ENCODE measurements at regions not wholly inside any gene's neighbourhood (a gene's known extent, or its start where the extent isn't known, plus 50 kb on each side); places are given as distances from the start of the nearest gene placed in this dataset.

DNA sequence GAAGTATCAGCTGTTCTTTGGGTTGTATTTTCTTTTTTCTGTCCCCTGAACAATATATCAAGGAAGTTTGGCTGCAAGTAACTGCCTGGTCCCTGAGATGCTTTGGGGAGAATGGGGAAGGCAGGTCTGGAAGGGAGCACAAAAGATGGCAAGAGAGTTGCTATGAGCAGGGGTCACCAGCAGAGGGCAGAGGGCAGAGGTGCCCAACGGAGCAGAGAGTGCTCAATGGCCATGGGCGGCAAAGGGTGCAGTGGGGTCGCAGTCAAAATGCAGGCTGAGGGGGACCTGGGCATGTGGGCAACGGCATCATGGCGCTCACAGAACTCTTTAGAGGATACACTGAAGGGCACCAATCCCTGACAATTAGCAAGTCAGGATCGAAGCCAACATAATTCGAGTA, 107.7 kb upstream of the ATP8B1 start:
- TF ChIP-seq RAD21 (IDR thresholded peaks at IDR 0.05; ENCODE audit: low read length) (no peak), JUND (IDR thresholded peaks at IDR 0.05) (no peak), YY1 (IDR thresholded peaks at IDR 0.05; ENCODE audit: low read depth) (no peak), POLR2AphosphoS5 (IDR thresholded peaks at IDR 0.05; ENCODE audit: low read depth, low read length) (no peak), ELF1 (IDR thresholded peaks at IDR 0.05) (no peak), RCOR1 (IDR thresholded peaks at IDR 0.05; ENCODE audit: low read length) (no peak), RXRA (IDR thresholded peaks at IDR 0.05; ENCODE audit: borderline replicate concordance, low read depth) (no peak)
- TF ChIP-seq, protein P1, sequence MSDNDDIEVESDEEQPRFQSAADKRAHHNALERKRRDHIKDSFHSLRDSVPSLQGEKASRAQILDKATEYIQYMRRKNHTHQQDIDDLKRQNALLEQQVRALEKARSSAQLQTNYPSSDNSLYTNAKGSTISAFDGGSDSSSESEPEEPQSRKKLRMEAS (IDR thresholded peaks at IDR 0.05; ENCODE audit: low read depth), result no peak
- TF ChIP-seq, protein P2, sequence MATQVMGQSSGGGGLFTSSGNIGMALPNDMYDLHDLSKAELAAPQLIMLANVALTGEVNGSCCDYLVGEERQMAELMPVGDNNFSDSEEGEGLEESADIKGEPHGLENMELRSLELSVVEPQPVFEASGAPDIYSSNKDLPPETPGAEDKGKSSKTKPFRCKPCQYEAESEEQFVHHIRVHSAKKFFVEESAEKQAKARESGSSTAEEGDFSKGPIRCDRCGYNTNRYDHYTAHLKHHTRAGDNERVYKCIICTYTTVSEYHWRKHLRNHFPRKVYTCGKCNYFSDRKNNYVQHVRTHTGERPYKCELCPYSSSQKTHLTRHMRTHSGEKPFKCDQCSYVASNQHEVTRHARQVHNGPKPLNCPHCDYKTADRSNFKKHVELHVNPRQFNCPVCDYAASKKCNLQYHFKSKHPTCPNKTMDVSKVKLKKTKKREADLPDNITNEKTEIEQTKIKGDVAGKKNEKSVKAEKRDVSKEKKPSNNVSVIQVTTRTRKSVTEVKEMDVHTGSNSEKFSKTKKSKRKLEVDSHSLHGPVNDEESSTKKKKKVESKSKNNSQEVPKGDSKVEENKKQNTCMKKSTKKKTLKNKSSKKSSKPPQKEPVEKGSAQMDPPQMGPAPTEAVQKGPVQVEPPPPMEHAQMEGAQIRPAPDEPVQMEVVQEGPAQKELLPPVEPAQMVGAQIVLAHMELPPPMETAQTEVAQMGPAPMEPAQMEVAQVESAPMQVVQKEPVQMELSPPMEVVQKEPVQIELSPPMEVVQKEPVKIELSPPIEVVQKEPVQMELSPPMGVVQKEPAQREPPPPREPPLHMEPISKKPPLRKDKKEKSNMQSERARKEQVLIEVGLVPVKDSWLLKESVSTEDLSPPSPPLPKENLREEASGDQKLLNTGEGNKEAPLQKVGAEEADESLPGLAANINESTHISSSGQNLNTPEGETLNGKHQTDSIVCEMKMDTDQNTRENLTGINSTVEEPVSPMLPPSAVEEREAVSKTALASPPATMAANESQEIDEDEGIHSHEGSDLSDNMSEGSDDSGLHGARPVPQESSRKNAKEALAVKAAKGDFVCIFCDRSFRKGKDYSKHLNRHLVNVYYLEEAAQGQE (IDR thresholded peaks at IDR 0.05; ENCODE audit: low read depth, low read length), result no peak
- TF ChIP-seq, protein P3, sequence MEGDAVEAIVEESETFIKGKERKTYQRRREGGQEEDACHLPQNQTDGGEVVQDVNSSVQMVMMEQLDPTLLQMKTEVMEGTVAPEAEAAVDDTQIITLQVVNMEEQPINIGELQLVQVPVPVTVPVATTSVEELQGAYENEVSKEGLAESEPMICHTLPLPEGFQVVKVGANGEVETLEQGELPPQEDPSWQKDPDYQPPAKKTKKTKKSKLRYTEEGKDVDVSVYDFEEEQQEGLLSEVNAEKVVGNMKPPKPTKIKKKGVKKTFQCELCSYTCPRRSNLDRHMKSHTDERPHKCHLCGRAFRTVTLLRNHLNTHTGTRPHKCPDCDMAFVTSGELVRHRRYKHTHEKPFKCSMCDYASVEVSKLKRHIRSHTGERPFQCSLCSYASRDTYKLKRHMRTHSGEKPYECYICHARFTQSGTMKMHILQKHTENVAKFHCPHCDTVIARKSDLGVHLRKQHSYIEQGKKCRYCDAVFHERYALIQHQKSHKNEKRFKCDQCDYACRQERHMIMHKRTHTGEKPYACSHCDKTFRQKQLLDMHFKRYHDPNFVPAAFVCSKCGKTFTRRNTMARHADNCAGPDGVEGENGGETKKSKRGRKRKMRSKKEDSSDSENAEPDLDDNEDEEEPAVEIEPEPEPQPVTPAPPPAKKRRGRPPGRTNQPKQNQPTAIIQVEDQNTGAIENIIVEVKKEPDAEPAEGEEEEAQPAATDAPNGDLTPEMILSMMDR (IDR thresholded peaks at IDR 0.05), result peak; percentile 39
- TF ChIP-seq, protein P4, sequence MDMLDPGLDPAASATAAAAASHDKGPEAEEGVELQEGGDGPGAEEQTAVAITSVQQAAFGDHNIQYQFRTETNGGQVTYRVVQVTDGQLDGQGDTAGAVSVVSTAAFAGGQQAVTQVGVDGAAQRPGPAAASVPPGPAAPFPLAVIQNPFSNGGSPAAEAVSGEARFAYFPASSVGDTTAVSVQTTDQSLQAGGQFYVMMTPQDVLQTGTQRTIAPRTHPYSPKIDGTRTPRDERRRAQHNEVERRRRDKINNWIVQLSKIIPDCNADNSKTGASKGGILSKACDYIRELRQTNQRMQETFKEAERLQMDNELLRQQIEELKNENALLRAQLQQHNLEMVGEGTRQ (IDR thresholded peaks at IDR 0.05; ENCODE audit: borderline replicate concordance, low read depth, low read length), result no peak
